Esophagus (tissue), 2 donors: ENCODE measurements at regions not wholly inside any gene's neighbourhood (a gene's known extent, or its start where the extent isn't known, plus 50 kb on each side); places are given as distances from the start of the nearest gene placed in this dataset.
A peak's percentile ranks its signal among the peaks of the same experiment; 100 is the strongest.

Source experiments
- H3K27ac ChIP-seq, 2 donors: one replicate each; pipeline ENCODE4 v1.5.1; 2013; ENCODE audit warnings: low read depth in 2 of 2, mild to moderate bottlenecking in 2 of 2, inconsistent platforms in 1 of 2, low read length in 1 of 2, moderate library complexity in 1 of 2
- H3K27me3 ChIP-seq, 2 donors: one replicate each; pipeline ENCODE4 v1.6.1; 2013; ENCODE audit warnings: low read length in 2 of 2, control low read depth in 1 of 2, mild to moderate bottlenecking in 1 of 2; ENCODE audit not compliant: insufficient read depth in 2 of 2, control insufficient read depth in 1 of 2
- H3K36me3 ChIP-seq, 2 donors: one replicate each; pipeline ENCODE4 v1.6.1; 2013; ENCODE audit warnings: low read length in 1 of 2; ENCODE audit not compliant: control insufficient read depth in 2 of 2, insufficient read depth in 2 of 2
- H3K4me1 ChIP-seq, 2 donors: one replicate each; pipeline ENCODE4 v1.6.1; 2013; ENCODE audit warnings: low read length in 1 of 2; ENCODE audit not compliant: control insufficient read depth in 2 of 2, insufficient read depth in 2 of 2
- H3K4me3 ChIP-seq, 2 donors: one replicate each; pipeline ENCODE4 v1.5.1; 2013; ENCODE audit warnings: low read length in 2 of 2, mild to moderate bottlenecking in 2 of 2, low read depth in 1 of 2, moderate library complexity in 1 of 2
- H3K9me3 ChIP-seq, 2 donors: one replicate each; pipeline ENCODE4 v1.6.1; 2013; ENCODE audit warnings: mild to moderate bottlenecking in 2 of 2, low read depth in 1 of 2, low read length in 1 of 2, moderate library complexity in 1 of 2; ENCODE audit not compliant: control insufficient read depth in 2 of 2, insufficient read depth in 1 of 2
- WGBS, 2 donors: extraction: QIAGEN DNeasy Blood & Tissue Kit; methylation state at CpG; one replicate each; pipeline ENCODE4 v1.1.7; 2013; 5-methylcytosine and 5-hydroxymethylcytosine counted together
- donor health status: healthy with polysubstance abuse.
- donor health status: Bipolar disorder and iron deficiency.

DNA sequence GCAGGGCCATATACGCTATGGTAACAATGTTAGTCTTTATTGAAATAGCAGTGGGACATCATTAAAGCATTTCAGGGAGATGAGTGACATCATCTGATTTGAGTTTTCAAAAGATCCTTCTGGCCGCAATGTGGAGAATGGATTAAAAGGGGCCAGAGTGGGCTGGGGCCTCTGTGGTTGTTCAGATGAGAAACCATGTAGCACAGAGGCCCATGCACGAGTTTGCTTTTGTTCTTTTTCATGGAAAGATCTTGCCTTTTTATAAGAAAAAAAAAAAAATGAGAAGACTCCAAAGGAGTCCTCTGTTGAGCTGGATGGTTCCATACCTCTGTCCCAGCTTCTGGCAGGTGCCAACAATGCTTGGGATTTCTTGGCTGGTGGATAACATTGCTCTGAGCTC, 173.5 kb upstream of the SPRY4 start:
- no peaks in the 10 kb centered on the region for H3K36me3 ChIP-seq
- no peak overlapping the region for H3K4me3 ChIP-seq
- 88 to 96% methylated on average over 3 of the region's 3 CpGs for WGBS, 2 donors
- H3K27me3 ChIP-seq = no peaks in the 10 kb centered on the region
- no peaks in the 10 kb centered on the region for H3K4me1 ChIP-seq
- H3K27ac ChIP-seq = no peak overlapping the region
- no peaks in the 10 kb centered on the region for H3K9me3 ChIP-seq

DNA sequence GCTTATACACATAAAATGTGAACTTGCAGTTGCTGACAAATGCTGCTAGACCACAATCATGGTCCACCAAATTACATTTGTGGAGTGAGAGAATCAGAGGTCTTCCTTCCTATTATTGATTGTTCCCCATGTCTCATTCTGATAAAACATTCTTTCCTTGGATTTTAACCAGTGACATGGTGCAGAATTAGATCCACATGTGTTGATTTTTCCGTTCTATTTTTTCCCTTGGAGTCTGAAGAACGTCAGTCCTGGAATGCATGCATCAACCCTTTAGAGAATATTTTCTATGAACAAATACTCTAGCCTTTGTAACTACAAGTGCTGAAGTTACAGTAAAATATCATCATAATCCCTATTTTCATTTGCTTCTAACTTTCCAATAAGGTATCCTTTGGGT, 170.7 kb upstream of the SPRY4 start:
- WGBS, 2 donors = 53 to 54% methylated on average over 2 of the region's 2 CpGs
- Histone ChIP-seq H3K36me3 (no peaks in the 10 kb centered on the region), H3K4me1 (no peaks in the 10 kb centered on the region), H3K27me3 (no peaks in the 10 kb centered on the region), H3K4me3 (no peak overlapping the region), H3K9me3 (no peaks in the 10 kb centered on the region), H3K27ac (no peak overlapping the region)

DNA sequence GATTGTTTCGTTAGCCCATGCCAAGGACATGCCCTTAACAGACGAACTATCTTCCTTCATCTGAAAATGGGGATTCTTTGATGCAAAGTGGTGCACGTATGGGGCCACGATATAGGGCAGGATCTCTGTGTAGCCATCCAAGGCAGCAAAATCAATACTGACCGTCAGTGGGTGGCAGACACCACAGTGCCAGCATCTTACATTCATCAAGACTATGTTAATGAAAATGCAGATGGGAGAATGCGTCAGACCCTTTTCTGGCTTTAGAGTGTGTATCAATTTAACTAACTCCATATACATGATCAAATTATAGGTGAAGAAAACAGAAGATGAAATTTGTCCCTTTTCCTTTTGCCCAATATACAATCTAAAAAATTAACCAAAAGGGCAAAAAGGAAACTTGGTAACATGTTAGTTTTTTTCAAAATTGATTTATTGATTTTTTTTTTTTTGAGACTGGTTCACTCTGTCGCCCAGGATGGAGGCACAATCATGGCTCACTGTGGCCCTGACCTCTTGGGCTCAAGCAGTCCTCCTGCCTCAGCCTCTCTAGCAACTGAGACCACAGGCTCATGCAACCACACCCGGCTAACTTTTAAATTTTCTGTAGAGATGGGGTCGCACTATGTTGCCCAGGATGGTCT, 169.2 kb upstream of the SPRY4 start:
- no peak overlapping the region for H3K4me3 ChIP-seq
- H3K4me1 ChIP-seq = no peaks in the 10 kb centered on the region
- no peaks in the 10 kb centered on the region for H3K27me3 ChIP-seq
- no peak overlapping the region for H3K27ac ChIP-seq
- no peaks in the 10 kb centered on the region for H3K36me3 ChIP-seq
- no peaks in the 10 kb centered on the region for H3K9me3 ChIP-seq
- WGBS, 2 donors = 85 to 86% methylated on average over 9 of the region's 9 CpGs

DNA sequence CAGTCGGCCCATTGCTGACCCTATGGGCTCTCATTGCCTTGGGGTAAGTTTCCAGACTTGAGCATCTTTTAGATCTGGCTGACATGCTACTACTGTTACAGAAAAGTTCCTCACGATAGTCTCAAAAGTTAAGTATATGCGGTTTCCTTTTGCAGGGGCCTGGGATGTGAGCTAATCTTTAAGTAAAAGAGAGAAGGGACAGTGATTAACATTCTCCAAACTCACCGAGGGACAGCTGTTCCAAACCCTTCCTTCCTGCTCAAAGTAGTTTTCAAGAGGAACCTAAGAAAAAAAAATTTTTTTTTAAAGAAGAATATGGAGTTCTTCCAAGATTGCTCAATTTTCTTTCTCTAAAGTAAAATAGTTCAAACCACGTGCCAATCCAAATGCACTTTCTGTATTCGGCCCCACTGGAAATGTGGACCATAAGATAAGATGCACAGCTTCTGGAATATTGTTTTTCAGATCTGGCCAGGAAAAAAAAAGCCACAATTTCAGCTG, 168.0 kb upstream of the SPRY4 start:
- H3K4me1 ChIP-seq = no peaks in the 10 kb centered on the region
- 24 to 29% methylated on average over 6 of the region's 6 CpGs for WGBS, 2 donors
- H3K9me3 ChIP-seq = no peaks in the 10 kb centered on the region
- no peaks in the 10 kb centered on the region for H3K36me3 ChIP-seq
- H3K27ac ChIP-seq = no peak overlapping the region
- H3K4me3 ChIP-seq = no peak overlapping the region
- no peaks in the 10 kb centered on the region for H3K27me3 ChIP-seq

DNA sequence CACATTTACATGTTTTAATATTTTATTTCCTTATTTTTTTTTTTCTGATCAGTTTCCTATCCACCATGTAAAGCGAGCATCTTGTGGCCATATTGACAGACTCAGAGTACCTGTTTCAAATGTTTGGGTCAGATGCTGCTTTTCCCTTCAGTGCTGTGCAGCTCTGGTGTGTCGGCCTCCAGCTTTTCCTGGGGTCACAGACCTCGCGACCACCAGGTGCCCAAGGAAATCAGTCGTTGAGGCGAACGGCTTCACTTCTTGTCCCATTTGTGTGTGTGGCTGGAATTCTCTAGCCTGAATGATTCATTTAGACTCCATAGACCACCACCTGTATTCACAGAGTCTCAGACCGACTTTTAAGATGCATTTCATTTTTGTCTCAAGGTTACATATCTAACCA, 166.9 kb upstream of the SPRY4 start:
- WGBS, 2 donors = 88 to 89% methylated on average over 8 of the region's 8 CpGs
- no peaks in the 10 kb centered on the region for H3K36me3 ChIP-seq

DNA sequence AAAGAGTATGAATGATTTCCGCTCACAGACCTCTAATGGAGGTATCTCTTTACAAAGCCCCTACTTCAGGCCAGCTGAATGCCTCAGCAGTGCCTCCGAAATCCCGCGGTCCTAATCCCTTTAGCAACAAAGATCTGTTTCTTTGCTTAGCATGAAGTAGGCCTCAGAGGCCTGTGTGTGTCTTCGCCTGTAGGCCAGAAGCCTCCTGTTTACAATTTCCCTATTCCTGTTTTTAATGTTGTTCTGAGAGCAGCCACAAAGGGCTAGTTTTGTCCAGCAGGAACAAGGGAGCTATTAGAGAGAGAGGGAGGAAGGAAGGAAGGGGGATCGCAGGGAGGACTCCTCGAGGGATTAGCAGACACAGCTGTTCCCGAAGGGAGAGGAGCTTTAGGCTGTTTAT, 166.4 kb upstream of the SPRY4 start:
- 75 to 81% methylated on average over 8 of the region's 8 CpGs for WGBS, 2 donors
- Histone ChIP-seq H3K4me1 (no peaks in the 10 kb centered on the region), H3K27ac (peak overlapping the region in 1 of 2 donors; percentile 9), H3K4me3 (no peak overlapping the region), H3K9me3 (no peaks in the 10 kb centered on the region), H3K36me3 (no peaks in the 10 kb centered on the region), H3K27me3 (no peaks in the 10 kb centered on the region)

More for the DNA sequence above, 166.9 kb upstream of the SPRY4 start:
- no peaks in the 10 kb centered on the region for H3K27me3 ChIP-seq
- no peak overlapping the region for H3K27ac ChIP-seq
- no peaks in the 10 kb centered on the region for H3K4me1 ChIP-seq
- H3K4me3 ChIP-seq = no peak overlapping the region
- H3K9me3 ChIP-seq = no peaks in the 10 kb centered on the region

DNA sequence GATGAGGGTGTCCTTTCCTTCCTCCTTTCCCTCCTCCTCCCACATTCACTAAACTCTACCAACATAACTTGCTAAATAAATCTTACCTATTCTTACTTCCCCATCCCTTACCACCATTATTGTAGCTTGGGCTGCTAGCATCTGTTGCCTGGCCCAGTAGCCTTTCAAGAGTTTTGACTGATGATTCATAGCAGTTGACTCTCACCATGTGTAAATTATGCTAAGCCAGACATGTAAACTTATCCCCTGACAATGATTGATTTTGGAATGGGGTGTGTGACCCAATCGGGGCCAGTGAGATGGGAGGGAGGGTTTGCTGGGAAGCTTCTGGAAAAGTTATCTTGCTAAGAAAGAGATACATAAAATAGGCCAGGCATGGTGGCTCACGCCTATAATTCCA, 161.8 kb upstream of the SPRY4 start:
- H3K36me3 ChIP-seq = no peaks in the 10 kb centered on the region
- H3K4me3 ChIP-seq = no peak overlapping the region
- peaks cover 0 to 6% of the 10 kb centered on the region in 2 donors for H3K9me3 ChIP-seq
- no peaks in the 10 kb centered on the region for H3K4me1 ChIP-seq
- 54 to 61% methylated on average over 2 of the region's 2 CpGs for WGBS, 2 donors
- H3K27me3 ChIP-seq = no peaks in the 10 kb centered on the region
- no peak overlapping the region for H3K27ac ChIP-seq

DNA sequence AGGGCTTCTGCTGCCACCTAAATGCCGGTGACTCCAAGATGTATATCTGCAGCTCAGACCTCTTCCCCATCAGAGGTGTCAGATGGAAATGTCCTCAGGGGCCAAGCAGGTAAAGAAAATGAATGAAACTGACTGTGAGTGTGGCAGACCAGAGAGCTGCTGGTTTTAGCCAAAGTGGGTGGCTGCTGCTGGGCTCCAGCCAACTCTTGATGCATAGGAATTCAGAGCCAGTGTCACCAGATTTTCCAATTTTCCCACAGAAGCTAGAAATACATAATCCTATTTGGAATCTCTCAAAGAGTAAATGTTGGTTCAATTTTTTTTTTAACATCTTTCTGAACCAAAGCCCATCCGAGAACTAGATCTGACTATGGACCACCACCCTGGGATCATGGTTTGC, 161.2 kb upstream of the SPRY4 start:
- Histone ChIP-seq H3K4me3 (no peak overlapping the region), H3K27ac (no peak overlapping the region), H3K9me3 (peaks cover 0 to 6% of the 10 kb centered on the region in 2 donors), H3K4me1 (no peaks in the 10 kb centered on the region), H3K27me3 (no peaks in the 10 kb centered on the region), H3K36me3 (no peaks in the 10 kb centered on the region)
- 62 to 94% methylated on average over 2 of the region's 2 CpGs for WGBS, 2 donors

DNA sequence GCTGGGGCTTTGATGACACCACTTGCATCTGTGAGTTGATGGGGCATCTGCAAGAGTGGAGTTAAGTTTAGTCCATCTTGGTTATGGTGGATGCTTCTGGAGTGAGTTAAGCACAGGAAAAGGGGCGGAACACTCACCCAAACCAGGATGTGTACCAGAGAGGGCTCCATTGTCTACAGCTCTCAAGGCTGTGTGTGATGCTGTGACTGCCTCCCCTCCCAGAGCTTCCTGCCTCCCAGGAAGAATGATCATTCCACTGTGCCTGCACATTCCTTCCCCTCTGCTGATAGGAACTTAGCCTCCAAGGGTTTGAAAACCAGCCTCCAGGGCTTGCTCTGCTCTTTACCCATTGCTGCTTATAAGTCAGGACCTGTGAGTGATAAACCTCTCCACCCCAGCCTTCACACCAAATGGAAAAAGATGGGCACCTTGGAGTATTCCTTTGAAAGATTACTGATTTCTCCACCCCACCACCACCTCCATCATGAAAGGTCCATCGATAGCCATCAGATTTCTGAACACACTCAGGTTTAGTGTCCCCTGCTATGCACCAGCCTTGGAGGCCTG, 160.1 kb upstream of the SPRY4 start:
- Histone ChIP-seq H3K27me3 (no peaks in the 10 kb centered on the region), H3K4me1 (no peaks in the 10 kb centered on the region), H3K27ac (no peak overlapping the region), H3K9me3 (peaks cover 0 to 6% of the 10 kb centered on the region in 2 donors), H3K4me3 (no peak overlapping the region), H3K36me3 (no peaks in the 10 kb centered on the region)
- WGBS, 2 donors = 90 to 92% methylated on average over 2 of the region's 2 CpGs

DNA sequence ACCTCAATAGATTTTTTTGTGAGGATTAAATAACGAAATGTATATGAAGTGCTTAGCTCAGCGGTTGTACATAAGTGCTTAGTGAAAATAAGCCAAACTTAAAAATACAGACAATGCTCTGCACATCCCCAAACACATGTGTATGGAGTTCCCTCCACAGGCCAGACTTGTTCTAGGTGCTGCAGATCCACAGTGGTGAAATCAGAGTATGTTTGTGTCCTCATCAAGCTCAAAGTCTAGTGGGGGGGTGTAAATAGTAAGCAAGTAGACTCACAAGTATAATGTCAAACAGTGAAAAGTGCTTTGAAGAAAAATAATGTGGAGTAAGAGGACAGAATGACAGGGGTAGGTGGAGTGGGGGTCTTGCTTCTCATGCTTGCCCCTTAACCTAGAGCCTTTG, 157.4 kb upstream of the SPRY4 start:
- 82 to 83% methylated on average over 2 of the region's 2 CpGs for WGBS, 2 donors

More for the DNA sequence above, 157.4 kb upstream of the SPRY4 start:
- H3K4me3 ChIP-seq = no peak overlapping the region
- H3K36me3 ChIP-seq = no peaks in the 10 kb centered on the region
- peaks cover 0 to 6% of the 10 kb centered on the region in 2 donors for H3K9me3 ChIP-seq
- no peak overlapping the region for H3K27ac ChIP-seq
- H3K4me1 ChIP-seq = no peaks in the 10 kb centered on the region
- H3K27me3 ChIP-seq = no peaks in the 10 kb centered on the region
